Ovary (tissue), 7 donors: ENCODE measurements at regions not wholly inside any gene's neighbourhood (a gene's known extent, or its start where the extent isn't known, plus 50 kb on each side); places are given as distances from the start of the nearest gene placed in this dataset.

Experiments used
- DNase-seq, 5 donors: peaks; one replicate each; pipeline ENCODE4 v3.0.0-alpha.2; 2019 to 2020
- H3K27ac ChIP-seq, 2 donors: fragments of 200-600 bp; one replicate each; pipeline versions ENCODE4 v1.5.1 to v1.8.0; 2019 to 2022
- H3K27me3 ChIP-seq: fragments of 200-600 bp; one replicate; pipeline ENCODE4 v1.8.0; 2022
- H3K36me3 ChIP-seq: fragments of 200-600 bp; sonication (generic); one replicate; pipeline ENCODE4 v1.5.1; 2019
- H3K4me1 ChIP-seq: one replicate; pipeline ENCODE4 v1.8.1; 2013; ENCODE audit warnings: mild to moderate bottlenecking, moderate library complexity; ENCODE audit not compliant: insufficient read depth
- H3K4me3 ChIP-seq: fragments of 200-600 bp; sonication (generic); one replicate; pipeline ENCODE4 v1.5.1; 2017
- H3K9me3 ChIP-seq, 2 donors: fragments of 200-600 bp in 1 of 2; sonication (generic) in 1 of 2; one replicate each; pipeline versions ENCODE4 v1.5.1 to v1.8.1; 2013 to 2019; ENCODE audit warnings: mild to moderate bottlenecking in 1 of 2, moderate library complexity in 1 of 2
- CTCF ChIP-seq, 3 donors: fragments of 450-650 bp in 2 of 3; fragments of 200-600 bp in 1 of 3; IDR thresholded peaks; one replicate each; pipeline versions ENCODE4 v1.5.1 to v1.8.0; 2016 to 2022; ENCODE audit warnings: antibody characterized with exemption in 3 of 3, mild to moderate bottlenecking in 1 of 3
- EP300 ChIP-seq: sonication (generic); formaldehyde crosslinking; IDR thresholded peaks from one replicate; pipeline ENCODE4 v1.6.1; 2017; ENCODE audit warnings: antibody characterized with exemption
- POLR2A ChIP-seq: fragments of 450-650 bp; IDR thresholded peaks from one replicate; pipeline ENCODE4 v1.6.1; 2017; ENCODE audit warnings: antibody characterized with exemption, mild to moderate bottlenecking, moderate library complexity
- WGBS, 3 donors: extraction: QIAGEN DNeasy Blood & Tissue Kit in 1 of 3; methylation state at CpG; one replicate each; pipeline versions ENCODE4 v1.1.5 to v1.1.7; 2013 to 2017; 5-methylcytosine and 5-hydroxymethylcytosine counted together
- intact Hi-C, 4 donors: fragments of 100-400 bp; cut with DNase I; formaldehyde crosslinking; loops; one replicate each; pipeline versions ENCODE4 v1.11.0 to v1.15.1; 2022 to 2023
- donor health status: DM: no; HTN: no; CAD: no; lungs with moderate emphysema.
- donor health status: DM: no; HTN: no; CAD: no.
- donor health status: Bipolar disorder and iron deficiency.
- donor health status: DM: no; HTN: no; CAD: no.
- donor health status: DM: yes; HTN: yes; CAD: no.

GRCh38 chr16:47829850-47830600 is 325.8 kb downstream of the ABCC12 start:
- Histone ChIP-seq H3K27ac (no peak overlapping the region), H3K9me3 (peaks cover 0 to 3% of the 10 kb centered on the region in 2 donors), H3K4me3 (no peak overlapping the region), H3K36me3 (no peaks in the 10 kb centered on the region), H3K4me1 (no peaks in the 10 kb centered on the region), H3K27me3 (no peaks in the 10 kb centered on the region)
- TF ChIP-seq CTCF (IDR thresholded peaks at IDR 0.05) (no peak), POLR2A (no peak), EP300 (no peak)
- 82 to 90% (median 87%) methylated on average over 2 of the region's 2 CpGs for WGBS, 3 donors
- no peak for DNase-seq
- intact Hi-C loops, result no loop called here

GRCh38 chr16:47826070-47826469 is 329.7 kb downstream of the ABCC12 start:
- H3K9me3 ChIP-seq, result no peaks in the 10 kb centered on the region
- TF ChIP-seq POLR2A (no peak), EP300 (no peak), CTCF (IDR thresholded peaks at IDR 0.05) (no peak)
- DNase-seq, result no peak
- no peak overlapping the region for H3K4me3 ChIP-seq
- H3K27ac ChIP-seq, result no peak overlapping the region
- no peaks in the 10 kb centered on the region for H3K36me3 ChIP-seq
- 76 to 83% (median 81%) methylated on average over 4 of the region's 4 CpGs for WGBS, 3 donors
- H3K4me1 ChIP-seq, result no peaks in the 10 kb centered on the region
- no peaks in the 10 kb centered on the region for H3K27me3 ChIP-seq
- intact Hi-C loops, result no loop called here

GRCh38 chr16:47817048-47817447 is 338.7 kb downstream of the ABCC12 start:
- Histone ChIP-seq H3K27me3 (no peaks in the 10 kb centered on the region), H3K36me3 (no peaks in the 10 kb centered on the region), H3K4me1 (no peaks in the 10 kb centered on the region), H3K9me3 (no peaks in the 10 kb centered on the region), H3K4me3 (no peak overlapping the region), H3K27ac (no peak overlapping the region)
- 54 to 80% (median 72%) methylated on average over 4 of the region's 4 CpGs for WGBS, 3 donors
- no peak for TF ChIP-seq EP300
- TF ChIP-seq CTCF (IDR thresholded peaks at IDR 0.05), result no peak
- TF ChIP-seq POLR2A, result no peak
- intact Hi-C loops, result no loop called here
- no peak for DNase-seq

GRCh38 chr16:47816511-47816910 is 339.3 kb downstream of the ABCC12 start:
- Histone ChIP-seq H3K27ac (no peak overlapping the region), H3K4me1 (no peaks in the 10 kb centered on the region), H3K4me3 (no peak overlapping the region), H3K36me3 (no peaks in the 10 kb centered on the region), H3K27me3 (no peaks in the 10 kb centered on the region), H3K9me3 (no peaks in the 10 kb centered on the region)
- no peak for DNase-seq
- intact Hi-C loops, result no loop called here
- TF ChIP-seq POLR2A (no peak), CTCF (IDR thresholded peaks at IDR 0.05) (no peak), EP300 (no peak)
